ENCODE measurements at regions not wholly inside any gene's neighbourhood (a gene's known extent, or its start where the extent isn't known, plus 50 kb on each side); places are given as distances from the start of the nearest gene placed in this dataset.

- H3K4me1 Mint-ChIP-seq = no peaks in the 10 kb centered on the region
Observed at GRCh38 chr9:14471041-14471440, 157.1 kb upstream of the NFIB start.

GRCh38 chr9:14467675-14468374 lies 153.9 kb upstream of the NFIB start:
- no peak overlapping the region for H3K27ac Mint-ChIP-seq
- peaks cover 0 to 7% (median 2%) of the 10 kb centered on the region in 7 donors for H3K9me3 Mint-ChIP-seq
- no peak overlapping the region for H3K4me3 Mint-ChIP-seq
- peaks cover 0 to 15% (median 0%) of the 10 kb centered on the region in 3 donors for H3K27me3 Mint-ChIP-seq
- no peaks in the 10 kb centered on the region for H3K4me1 Mint-ChIP-seq
- ATAC-seq (ENCODE audit: low read depth in 2 of 2) (no peak), DNase-seq (no peak)
- H3K36me3 Mint-ChIP-seq = no peaks in the 10 kb centered on the region

More at GRCh38 chr9:14471041-14471440, 157.1 kb upstream of the NFIB start:
- Mint-ChIP-seq H3K9me3 (peaks cover 0 to 7% (median 1%) of the 10 kb centered on the region in 7 donors), H3K4me3 (no peak overlapping the region), H3K36me3 (no peaks in the 10 kb centered on the region), H3K27ac (no peak overlapping the region), H3K27me3 (peaks cover 0 to 15% (median 0%) of the 10 kb centered on the region in 3 donors)
- DNase-seq = no peak
- ATAC-seq (ENCODE audit: low read depth in 2 of 2) = no peak

- no peak overlapping the region for H3K4me3 Mint-ChIP-seq
- ATAC-seq (ENCODE audit: low read depth in 2 of 2) = no peak
- H3K9me3 Mint-ChIP-seq = peaks cover 0 to 7% (median 1%) of the 10 kb centered on the region in 7 donors
- H3K27ac Mint-ChIP-seq = no peak overlapping the region
- DNase-seq = no peak
- H3K27me3 Mint-ChIP-seq = peaks cover 0 to 13% (median 0%) of the 10 kb centered on the region in 3 donors
- H3K36me3 Mint-ChIP-seq = no peaks in the 10 kb centered on the region
- H3K4me1 Mint-ChIP-seq = no peaks in the 10 kb centered on the region
Observed at GRCh38 chr9:14466828-14467227, 152.9 kb upstream of the NFIB start.

- no peaks in the 10 kb centered on the region for H3K36me3 Mint-ChIP-seq
- peaks cover 0 to 12% (median 0%) of the 10 kb centered on the region in 3 donors for H3K27me3 Mint-ChIP-seq
- peaks cover 0 to 7% (median 0%) of the 10 kb centered on the region in 7 donors for H3K9me3 Mint-ChIP-seq
- H3K4me3 Mint-ChIP-seq = no peak overlapping the region
- ATAC-seq (ENCODE audit: low read depth in 2 of 2) (no peak), DNase-seq (no peak)
- no peak overlapping the region for H3K27ac Mint-ChIP-seq
- H3K4me1 Mint-ChIP-seq = no peaks in the 10 kb centered on the region
Observed at GRCh38 chr9:14466429-14466818, 152.5 kb upstream of the NFIB start.

- Mint-ChIP-seq H3K4me3 (no peak overlapping the region), H3K27me3 (peaks cover 0 to 5% (median 0%) of the 10 kb centered on the region in 3 donors), H3K4me1 (no peaks in the 10 kb centered on the region), H3K9me3 (peaks cover 0 to 9% (median 0%) of the 10 kb centered on the region in 7 donors), H3K36me3 (no peaks in the 10 kb centered on the region), H3K27ac (no peak overlapping the region)
- ATAC-seq (ENCODE audit: low read depth in 2 of 2) = no peak
- DNase-seq = no peak
Observed at GRCh38 chr9:14462950-14463349, 149.0 kb upstream of the NFIB start.

- no peak for DNase-seq
- H3K4me3 Mint-ChIP-seq = no peak overlapping the region
- H3K27ac Mint-ChIP-seq = peak overlapping the region in 1 of 6 donors; percentile 20
- ATAC-seq (ENCODE audit: low read depth in 2 of 2) = no peak
- H3K9me3 Mint-ChIP-seq = peaks cover 0 to 13% (median 0%) of the 10 kb centered on the region in 7 donors
- no peaks in the 10 kb centered on the region for H3K4me1 Mint-ChIP-seq
- H3K27me3 Mint-ChIP-seq = peaks cover 0 to 19% (median under 1%) of the 10 kb centered on the region in 3 donors
- H3K36me3 Mint-ChIP-seq = no peaks in the 10 kb centered on the region
Observed at GRCh38 chr9:14455243-14455642, 141.3 kb upstream of the NFIB start.

GRCh38 chr9:14453286-14453685 lies 139.3 kb upstream of the NFIB start:
- no peak for DNase-seq
- Mint-ChIP-seq H3K4me3 (no peak overlapping the region), H3K27me3 (peaks cover 0 to 28% (median 8%) of the 10 kb centered on the region in 3 donors), H3K4me1 (no peaks in the 10 kb centered on the region), H3K9me3 (peaks cover 0 to 6% (median 2%) of the 10 kb centered on the region in 7 donors), H3K27ac (no peak overlapping the region), H3K36me3 (no peaks in the 10 kb centered on the region)
- ATAC-seq (ENCODE audit: low read depth in 2 of 2) = no peak

- peaks cover 0 to 6% (median 2%) of the 10 kb centered on the region in 7 donors for H3K9me3 Mint-ChIP-seq
- no peaks in the 10 kb centered on the region for H3K4me1 Mint-ChIP-seq
- peaks cover 0 to 28% (median 8%) of the 10 kb centered on the region in 3 donors for H3K27me3 Mint-ChIP-seq
- no peaks in the 10 kb centered on the region for H3K36me3 Mint-ChIP-seq
- DNase-seq (no peak), ATAC-seq (ENCODE audit: low read depth in 2 of 2) (no peak)
- no peak overlapping the region for H3K27ac Mint-ChIP-seq
- no peak overlapping the region for H3K4me3 Mint-ChIP-seq
Observed at GRCh38 chr9:14452539-14452938, 138.6 kb upstream of the NFIB start.

GRCh38 chr9:14451949-14452348 lies 138.0 kb upstream of the NFIB start:
- no peak overlapping the region for H3K27ac Mint-ChIP-seq
- H3K4me1 Mint-ChIP-seq = no peaks in the 10 kb centered on the region
- peaks cover 0 to 7% (median 2%) of the 10 kb centered on the region in 7 donors for H3K9me3 Mint-ChIP-seq
- H3K36me3 Mint-ChIP-seq = no peaks in the 10 kb centered on the region
- H3K27me3 Mint-ChIP-seq = peaks cover 0 to 28% (median 8%) of the 10 kb centered on the region in 3 donors
- ATAC-seq (ENCODE audit: low read depth in 2 of 2) (no peak), DNase-seq (no peak)
- no peak overlapping the region for H3K4me3 Mint-ChIP-seq

- Mint-ChIP-seq H3K4me1 (no peaks in the 10 kb centered on the region), H3K36me3 (no peaks in the 10 kb centered on the region), H3K27ac (no peak overlapping the region), H3K27me3 (peaks cover 0 to 14% (median 8%) of the 10 kb centered on the region in 3 donors), H3K4me3 (no peak overlapping the region), H3K9me3 (peaks cover 0 to 11% (median 2%) of the 10 kb centered on the region in 7 donors)
- no peak for ATAC-seq (ENCODE audit: low read depth in 2 of 2)
- no peak for DNase-seq
Observed at GRCh38 chr9:14447103-14447502, 133.2 kb upstream of the NFIB start.

GRCh38 chr9:14445946-14446345 lies 132.0 kb upstream of the NFIB start:
- no peak for DNase-seq
- ATAC-seq (ENCODE audit: low read depth in 2 of 2) = no peak
- H3K4me3 Mint-ChIP-seq = no peak overlapping the region
- H3K4me1 Mint-ChIP-seq = no peaks in the 10 kb centered on the region
- peaks cover 0 to 11% (median 2%) of the 10 kb centered on the region in 7 donors for H3K9me3 Mint-ChIP-seq
- H3K27ac Mint-ChIP-seq = no peak overlapping the region
- H3K27me3 Mint-ChIP-seq = peaks cover 0 to 14% (median 8%) of the 10 kb centered on the region in 3 donors
- no peaks in the 10 kb centered on the region for H3K36me3 Mint-ChIP-seq

- Mint-ChIP-seq H3K4me3 (no peak overlapping the region), H3K27ac (no peak overlapping the region), H3K9me3 (peaks cover 0 to 7% (median 0%) of the 10 kb centered on the region in 7 donors), H3K36me3 (no peaks in the 10 kb centered on the region), H3K4me1 (no peaks in the 10 kb centered on the region), H3K27me3 (peaks cover under 1 to 2% (median 2%) of the 10 kb centered on the region in 3 donors)
- ATAC-seq (ENCODE audit: low read depth in 2 of 2) (no peak), DNase-seq (no peak)
Observed at GRCh38 chr9:14442956-14443355, 129.0 kb upstream of the NFIB start.

GRCh38 chr9:14441976-14442651 lies 128.2 kb upstream of the NFIB start:
- Mint-ChIP-seq H3K4me1 (no peaks in the 10 kb centered on the region), H3K9me3 (peaks cover 0 to 7% (median under 1%) of the 10 kb centered on the region in 7 donors), H3K27me3 (peaks cover 3 to 9% (median 6%) of the 10 kb centered on the region in 3 donors), H3K36me3 (no peaks in the 10 kb centered on the region), H3K27ac (no peak overlapping the region), H3K4me3 (no peak overlapping the region)
- ATAC-seq (ENCODE audit: low read depth in 2 of 2) (no peak), DNase-seq (no peak)

- DNase-seq (no peak), ATAC-seq (ENCODE audit: low read depth in 2 of 2) (no peak)
- Mint-ChIP-seq H3K36me3 (no peaks in the 10 kb centered on the region), H3K27ac (no peak overlapping the region), H3K27me3 (peaks cover 9 to 14% (median 10%) of the 10 kb centered on the region in 3 donors), H3K4me3 (no peak overlapping the region), H3K4me1 (no peaks in the 10 kb centered on the region), H3K9me3 (peaks cover 0 to 7% (median 0%) of the 10 kb centered on the region in 7 donors)
Observed at GRCh38 chr9:14441115-14441514, 127.2 kb upstream of the NFIB start.
